ENCODE measurements at regions not wholly inside any gene's neighbourhood (a gene's known extent, or its start where the extent isn't known, plus 50 kb on each side); places are given as distances from the start of the nearest gene placed in this dataset.

DNA sequence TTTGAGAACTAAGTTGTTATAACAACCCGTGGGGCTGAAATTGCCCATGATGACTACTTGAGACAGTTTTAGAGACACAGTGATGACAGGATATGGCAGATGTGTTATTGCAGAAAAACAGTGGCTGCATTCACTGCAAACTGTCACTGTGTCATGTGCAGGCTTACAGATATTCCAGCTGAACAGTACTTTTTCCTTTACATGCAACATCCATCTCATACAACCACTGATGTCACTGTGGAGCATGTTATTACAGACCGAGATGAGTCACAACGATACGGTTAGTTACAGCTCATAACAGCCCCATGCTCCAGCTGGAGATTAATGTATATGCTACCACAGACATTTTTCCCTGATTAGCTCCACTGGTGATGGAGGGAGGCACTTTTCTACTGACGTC, 207.4 kb downstream of the TMA16 start:
- H3K27me3 Mint-ChIP-seq (ENCODE audit: insufficient read depth, unreplicated experiment) = no peaks in the 10 kb centered on the region
- H3K4me3 Mint-ChIP-seq (ENCODE audit: unreplicated experiment) = no peak overlapping the region
- no peak for DNase-seq (ENCODE audit: unreplicated experiment)
- POLR2A ChIA-PET = interaction anchor here (0.7 kb wide), 1 partner anchor 798 kb away, joined by 3 read pairs; no protein-coding TSS in a partner anchor
- CTCF ChIA-PET = no interaction called here
- no peaks in the 10 kb centered on the region for H3K36me3 Mint-ChIP-seq (ENCODE audit: insufficient read depth, unreplicated experiment)
- H3K27ac Mint-ChIP-seq (ENCODE audit: low read depth, unreplicated experiment) = no peak overlapping the region
- no peak for TF ChIP-seq CTCF (IDR thresholded peaks at IDR 0.05; ENCODE audit: unreplicated experiment)
- no peaks in the 10 kb centered on the region for H3K4me1 Mint-ChIP-seq (ENCODE audit: insufficient read depth, unreplicated experiment)
- peaks cover under 1% of the 10 kb centered on the region for H3K9me3 Mint-ChIP-seq (ENCODE audit: unreplicated experiment)
- intact Hi-C loops (cut with micrococcal nuclease) = no loop called here
- BruUV-seq (replicated peaks) = no TSS peak

- no TSS peak for BruUV-seq (replicated peaks)
- Mint-ChIP-seq H3K9me3 (ENCODE audit: unreplicated experiment) (no peaks in the 10 kb centered on the region), H3K4me1 (ENCODE audit: insufficient read depth, unreplicated experiment) (no peaks in the 10 kb centered on the region), H3K4me3 (ENCODE audit: unreplicated experiment) (no peak overlapping the region), H3K27ac (ENCODE audit: low read depth, unreplicated experiment) (no peak overlapping the region), H3K36me3 (ENCODE audit: insufficient read depth, unreplicated experiment) (no peaks in the 10 kb centered on the region), H3K27me3 (ENCODE audit: insufficient read depth, unreplicated experiment) (no peaks in the 10 kb centered on the region)
- POLR2A ChIA-PET = no interaction called here
- CTCF ChIA-PET = interaction anchor here (0.6 kb wide), 1 partner anchor 1294 kb away, joined by 3 read pairs; no protein-coding TSS in a partner anchor
- no peak for TF ChIP-seq CTCF (IDR thresholded peaks at IDR 0.05; ENCODE audit: unreplicated experiment)
- DNase-seq (ENCODE audit: unreplicated experiment) = no peak
- intact Hi-C loops (cut with micrococcal nuclease) = no loop called here
Measured at GRCh38 chr4:163702736-163703135, 208.2 kb downstream of the TMA16 start.

GRCh38 chr4:163703251-163703650, 208.8 kb downstream of the TMA16 start:
- Mint-ChIP-seq H3K4me1 (ENCODE audit: insufficient read depth, unreplicated experiment) (no peaks in the 10 kb centered on the region), H3K4me3 (ENCODE audit: unreplicated experiment) (no peak overlapping the region), H3K27ac (ENCODE audit: low read depth, unreplicated experiment) (no peak overlapping the region), H3K9me3 (ENCODE audit: unreplicated experiment) (no peaks in the 10 kb centered on the region), H3K36me3 (ENCODE audit: insufficient read depth, unreplicated experiment) (no peaks in the 10 kb centered on the region), H3K27me3 (ENCODE audit: insufficient read depth, unreplicated experiment) (no peaks in the 10 kb centered on the region)
- ChIA-PET POLR2A (interaction anchor here (1.1 kb wide), 1 partner anchor 149 kb away, joined by 3 read pairs; no protein-coding TSS in a partner anchor), CTCF (interaction anchor here (0.6 kb wide), 1 partner anchor 1294 kb away, joined by 3 read pairs; no protein-coding TSS in a partner anchor)
- BruUV-seq (replicated peaks) = no TSS peak
- no peak for TF ChIP-seq CTCF (IDR thresholded peaks at IDR 0.05; ENCODE audit: unreplicated experiment)
- DNase-seq (ENCODE audit: unreplicated experiment) = no peak
- intact Hi-C loops (cut with micrococcal nuclease) = no loop called here

GRCh38 chr4:163707873-163708272, 213.4 kb downstream of the TMA16 start:
- Mint-ChIP-seq H3K36me3 (ENCODE audit: insufficient read depth, unreplicated experiment) (no peaks in the 10 kb centered on the region), H3K4me3 (ENCODE audit: unreplicated experiment) (no peak overlapping the region), H3K9me3 (ENCODE audit: unreplicated experiment) (no peaks in the 10 kb centered on the region), H3K27me3 (ENCODE audit: insufficient read depth, unreplicated experiment) (no peaks in the 10 kb centered on the region), H3K27ac (ENCODE audit: low read depth, unreplicated experiment) (no peak overlapping the region), H3K4me1 (ENCODE audit: insufficient read depth, unreplicated experiment) (no peaks in the 10 kb centered on the region)
- CTCF ChIA-PET = no interaction called here
- intact Hi-C loops (cut with micrococcal nuclease) = no loop called here
- POLR2A ChIA-PET = no interaction called here
- no TSS peak for BruUV-seq (replicated peaks)
- no peak for TF ChIP-seq CTCF (IDR thresholded peaks at IDR 0.05; ENCODE audit: unreplicated experiment)
- DNase-seq (ENCODE audit: unreplicated experiment) = no peak

Measured in MCF 10A (cell line).